Sigmoid colon (tissue), 4 donors: ENCODE measurements at regions not wholly inside any gene's neighbourhood (a gene's known extent, or its start where the extent isn't known, plus 50 kb on each side); places are given as distances from the start of the nearest gene placed in this dataset.

Experiments used
- CTCF ChIP-seq, 4 experiments: fragments of 450-650 bp in 3 of 4; fragments of 200-600 bp in 1 of 4; IDR thresholded peaks; one replicate each; pipeline ENCODE4 v1.5.1; 2016 to 2019; ENCODE audit warnings: antibody characterized with exemption in 4 of 4, mild to moderate bottlenecking in 3 of 4, moderate library complexity in 2 of 4
- EP300 ChIP-seq, 4 donors: sonication (generic); formaldehyde crosslinking; IDR thresholded peaks; one replicate each; pipeline ENCODE4 v1.6.1; 2017; ENCODE audit warnings: antibody characterized with exemption in 4 of 4
- POLR2A ChIP-seq, 2 donors: fragments of 450-650 bp; IDR thresholded peaks; one replicate each; pipeline ENCODE4 v1.6.1; 2016; ENCODE audit warnings: antibody characterized with exemption in 2 of 2, mild to moderate bottlenecking in 2 of 2, moderate library complexity in 2 of 2
- POLR2AphosphoS5 ChIP-seq, 4 donors: sonication (generic); formaldehyde crosslinking; IDR thresholded peaks; one replicate each; pipeline ENCODE4 v1.6.1; 2017; ENCODE audit warnings: antibody characterized with exemption in 4 of 4

DNA sequence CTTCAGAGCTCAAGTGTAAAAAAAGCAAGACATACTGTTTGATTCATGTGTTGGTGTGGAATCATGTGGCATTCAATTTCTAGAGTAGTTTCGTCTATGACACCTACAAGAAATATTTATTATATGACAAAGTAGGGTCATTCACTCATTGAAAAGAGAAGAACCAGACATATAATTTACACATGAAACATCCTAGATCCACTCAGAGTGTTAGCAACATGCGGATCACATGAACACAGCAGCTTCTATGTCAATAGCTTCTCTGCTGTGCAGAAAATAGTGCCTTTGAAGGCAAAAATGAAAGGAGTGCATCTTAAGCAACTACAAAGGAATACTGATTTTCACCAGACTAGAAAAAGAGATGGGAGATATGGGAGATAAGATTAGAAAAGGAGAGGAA lies 569.8 kb downstream of the RPS29 start:
- TF ChIP-seq POLR2A (IDR thresholded peaks at IDR 0.05): no peak
- TF ChIP-seq CTCF (IDR thresholded peaks at IDR 0.05): no peak
- no peak for TF ChIP-seq POLR2AphosphoS5 (IDR thresholded peaks at IDR 0.05)
- TF ChIP-seq EP300 (IDR thresholded peaks at IDR 0.05): no peak
